C4-2B (cell line): ENCODE measurements at regions not wholly inside any gene's neighbourhood (a gene's known extent, or its start where the extent isn't known, plus 50 kb on each side); places are given as distances from the start of the nearest gene placed in this dataset.

Experiments used
- H3K27ac ChIP-seq: fragments of 450-650 bp; 2 replicates; pipeline ENCODE4 v1.5.1; 2017
- ZFX ChIP-seq: fragments of 450-650 bp; IDR thresholded peaks from 2 replicates; pipeline ENCODE4 v1.6.1; 2017
- TF ChIP-seq, protein P1 (sequence below): fragments of 450-650 bp; conservative IDR thresholded peaks from 2 replicates; pipeline ENCODE4 v1.5.1; 2017; ENCODE audit warnings: mild to moderate bottlenecking

DNA sequence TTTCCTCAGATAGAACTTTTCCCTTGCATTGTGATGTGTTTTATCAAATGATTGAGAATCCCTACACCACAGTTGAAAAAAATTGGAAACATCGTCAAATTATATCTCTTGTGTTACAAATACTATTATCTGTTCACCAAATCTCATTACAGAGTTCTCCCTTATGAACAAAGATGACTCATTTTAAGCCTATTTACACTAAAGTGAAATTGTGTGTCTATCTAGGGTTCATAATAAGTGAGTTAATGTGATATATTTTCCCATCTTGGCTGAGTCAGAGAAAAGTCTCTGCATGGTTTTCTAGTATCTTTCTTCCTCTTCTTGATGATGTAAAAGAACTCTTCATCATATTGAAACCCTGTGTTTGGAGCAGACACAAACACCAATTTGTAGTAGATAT lies 1263.3 kb upstream of the EYS start:
- TF ChIP-seq, protein P1, sequence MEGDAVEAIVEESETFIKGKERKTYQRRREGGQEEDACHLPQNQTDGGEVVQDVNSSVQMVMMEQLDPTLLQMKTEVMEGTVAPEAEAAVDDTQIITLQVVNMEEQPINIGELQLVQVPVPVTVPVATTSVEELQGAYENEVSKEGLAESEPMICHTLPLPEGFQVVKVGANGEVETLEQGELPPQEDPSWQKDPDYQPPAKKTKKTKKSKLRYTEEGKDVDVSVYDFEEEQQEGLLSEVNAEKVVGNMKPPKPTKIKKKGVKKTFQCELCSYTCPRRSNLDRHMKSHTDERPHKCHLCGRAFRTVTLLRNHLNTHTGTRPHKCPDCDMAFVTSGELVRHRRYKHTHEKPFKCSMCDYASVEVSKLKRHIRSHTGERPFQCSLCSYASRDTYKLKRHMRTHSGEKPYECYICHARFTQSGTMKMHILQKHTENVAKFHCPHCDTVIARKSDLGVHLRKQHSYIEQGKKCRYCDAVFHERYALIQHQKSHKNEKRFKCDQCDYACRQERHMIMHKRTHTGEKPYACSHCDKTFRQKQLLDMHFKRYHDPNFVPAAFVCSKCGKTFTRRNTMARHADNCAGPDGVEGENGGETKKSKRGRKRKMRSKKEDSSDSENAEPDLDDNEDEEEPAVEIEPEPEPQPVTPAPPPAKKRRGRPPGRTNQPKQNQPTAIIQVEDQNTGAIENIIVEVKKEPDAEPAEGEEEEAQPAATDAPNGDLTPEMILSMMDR: no peak
- H3K27ac ChIP-seq: no peak overlapping the region

DNA sequence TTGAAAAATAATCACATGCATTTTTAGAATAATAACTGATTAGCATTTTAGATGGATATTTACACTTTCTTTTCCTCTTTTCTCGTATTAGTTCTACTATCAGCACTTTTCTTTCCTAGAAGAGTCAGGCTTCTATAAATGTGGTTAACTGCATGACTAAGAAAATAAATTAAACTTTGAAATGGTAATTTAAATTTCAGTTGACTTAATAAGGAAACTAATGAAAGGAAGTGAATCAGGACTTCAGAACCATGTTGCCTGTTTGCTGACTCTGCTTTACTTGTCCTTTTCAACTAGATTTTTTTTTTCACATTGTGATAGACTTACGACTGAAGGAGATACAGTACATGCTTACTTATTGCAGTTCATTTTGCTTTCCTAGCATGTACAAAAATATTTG lies 1258.2 kb upstream of the EYS start:
- no peak for TF ChIP-seq ZFX
- TF ChIP-seq, protein P1: no peak
- H3K27ac ChIP-seq: no peak overlapping the region

DNA sequence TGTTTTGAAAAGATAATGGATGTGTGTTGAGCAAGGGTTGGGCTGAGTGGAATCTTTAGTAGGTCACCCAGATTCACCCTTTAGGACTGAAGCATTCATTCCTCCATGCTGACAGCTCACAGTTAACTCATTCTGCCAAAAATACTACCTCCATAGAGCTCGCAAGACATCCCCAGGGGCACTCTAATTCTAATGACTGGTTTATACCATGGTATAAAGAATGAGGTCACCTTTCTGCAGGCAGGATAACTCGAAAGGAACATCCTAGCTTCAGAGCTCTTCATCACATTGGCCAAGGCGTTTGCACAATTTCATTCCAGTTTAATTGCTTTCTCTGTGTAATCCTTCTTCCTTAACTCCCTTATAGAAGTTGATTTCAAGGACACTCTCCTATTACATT lies 1257.2 kb upstream of the EYS start:
- no peak for TF ChIP-seq ZFX
- TF ChIP-seq, protein P1: no peak
- no peak overlapping the region for H3K27ac ChIP-seq

DNA sequence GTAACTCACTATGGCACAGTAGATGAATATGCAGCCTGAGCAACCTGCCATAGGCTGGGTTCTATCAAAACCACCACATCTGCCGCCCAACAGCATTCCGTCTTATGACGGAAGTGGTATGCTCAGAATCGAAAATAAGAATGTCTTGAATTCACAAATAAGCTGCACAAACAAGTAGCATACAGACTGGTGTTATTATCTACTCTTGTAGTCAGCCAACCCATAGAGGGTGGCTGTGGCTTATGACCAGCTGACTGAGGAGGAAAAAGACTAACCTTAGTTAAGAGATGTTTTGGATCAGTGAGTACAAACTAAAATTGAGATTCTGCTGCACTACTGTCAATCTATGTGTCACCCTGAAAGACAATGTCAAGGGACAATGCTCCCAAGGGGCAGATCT lies 1255.1 kb upstream of the EYS start:
- TF ChIP-seq, protein P1: no peak
- no peak for TF ChIP-seq ZFX
- H3K27ac ChIP-seq: no peak overlapping the region

DNA sequence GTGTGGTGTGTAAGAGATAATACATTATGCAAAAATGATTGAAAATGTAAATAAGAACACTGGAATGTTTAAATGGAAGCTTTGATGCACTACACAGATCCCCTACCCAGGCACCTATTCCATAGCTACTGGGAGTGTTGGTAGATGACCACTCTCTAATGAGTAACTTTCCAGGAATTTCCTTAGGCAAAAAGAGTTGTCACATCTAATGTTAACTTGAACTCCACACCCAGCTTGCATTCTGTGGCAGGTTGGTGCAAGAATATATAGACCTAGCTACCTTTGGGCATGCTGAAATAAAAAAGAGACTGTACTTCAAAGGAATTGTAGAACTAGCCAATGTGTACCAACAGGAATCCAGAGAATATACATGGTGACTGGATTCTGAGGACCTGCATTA lies 1254.2 kb upstream of the EYS start:
- no peak for TF ChIP-seq ZFX
- TF ChIP-seq, protein P1: no peak

DNA sequence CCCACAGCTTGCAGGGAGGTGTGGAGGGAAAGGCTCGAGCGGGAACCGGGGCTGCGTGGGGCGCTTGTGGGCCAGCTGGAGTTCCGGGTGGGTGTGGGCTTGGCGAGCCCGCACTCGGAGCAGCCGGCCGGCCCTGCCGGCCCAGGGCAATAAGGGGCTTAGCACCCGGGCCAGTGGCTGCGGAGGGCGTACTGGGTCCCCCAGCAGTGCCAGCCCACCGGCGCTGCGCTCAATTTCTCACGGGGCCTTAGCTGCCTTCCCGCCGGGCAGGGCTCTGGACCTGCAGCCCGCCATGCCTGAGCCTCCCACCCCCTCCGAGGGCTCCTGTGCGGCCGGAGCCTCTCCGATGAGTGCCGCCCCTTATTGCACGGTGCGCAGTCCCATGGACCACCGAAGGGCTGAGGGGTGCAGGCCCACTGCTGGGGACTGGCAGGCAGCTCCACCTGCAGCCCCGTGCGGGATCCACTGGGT lies 1242.2 kb upstream of the EYS start:
- TF ChIP-seq, protein P1: no peak
- TF ChIP-seq ZFX: no peak
- H3K27ac ChIP-seq: no peak overlapping the region

More for the DNA sequence above, 1254.2 kb upstream of the EYS start:
- no peak overlapping the region for H3K27ac ChIP-seq

DNA sequence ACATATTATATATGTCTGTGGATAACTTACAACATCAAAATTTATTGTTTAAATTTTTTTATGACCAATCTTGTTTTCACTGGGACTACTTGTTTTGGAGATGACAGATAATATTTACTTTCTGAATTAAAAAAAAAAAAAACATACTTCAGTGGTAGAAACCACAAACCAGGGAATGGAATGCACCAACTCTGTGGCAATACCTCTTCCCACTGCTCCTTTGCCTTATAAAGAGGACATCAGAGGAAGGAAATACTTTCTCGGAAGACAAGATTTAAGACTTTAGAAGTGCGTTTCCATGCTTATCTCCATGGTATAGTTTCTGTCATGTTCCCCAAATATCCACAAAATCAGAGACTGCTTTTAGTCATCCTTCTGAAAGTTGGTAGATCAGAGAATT lies 1241.1 kb upstream of the EYS start:
- H3K27ac ChIP-seq: no peak overlapping the region
- TF ChIP-seq, protein P1: no peak
- no peak for TF ChIP-seq ZFX
